Right lobe of liver (tissue), 6 donors: ENCODE measurements at regions not wholly inside any gene's neighbourhood (a gene's known extent, or its start where the extent isn't known, plus 50 kb on each side); places are given as distances from the start of the nearest gene placed in this dataset.

Experiments
- ATAC-seq, 4 donors: fragments of 200-7000 bp; cut with Tn5 transposase; one replicate each; pipeline ENCODE4 v1.9.1; 2020; ENCODE audit warnings: mild to moderate bottlenecking in 4 of 4, moderate library complexity in 4 of 4
- DNase-seq, 3 donors: peaks; one replicate each; pipeline ENCODE4 v3.0.0-alpha.2; 2020
- H3K27ac ChIP-seq, 3 donors: fragments of 200-600 bp; one replicate each; pipeline ENCODE4 v1.8.0; 2022
- H3K27me3 ChIP-seq, 2 donors: fragments of 200-600 bp; one replicate each; pipeline ENCODE4 v1.8.0; 2022
- H3K36me3 ChIP-seq, 4 donors: fragments of 200-600 bp; sonication (generic) in 1 of 4; one replicate each; pipeline versions ENCODE4 v1.5.1 to v1.8.0; 2017 to 2022; ENCODE audit warnings: control low read depth in 1 of 4
- H3K4me1 ChIP-seq, 4 donors: fragments of 200-600 bp; sonication (generic) in 1 of 4; one replicate each; pipeline versions ENCODE4 v1.5.1 to v1.8.0; 2017 to 2022; ENCODE audit warnings: control low read depth in 1 of 4
- H3K4me3 ChIP-seq, 3 donors: fragments of 200-600 bp; one replicate each; pipeline ENCODE4 v1.8.0; 2022
- H3K9me3 ChIP-seq, 4 donors: fragments of 200-600 bp; sonication (generic) in 1 of 4; one replicate each; pipeline versions ENCODE4 v1.5.1 to v1.8.0; 2017 to 2022; ENCODE audit warnings: control low read depth in 1 of 4
- POLR2A ChIP-seq: fragments of 450-650 bp; IDR thresholded peaks from one replicate; pipeline ENCODE4 v1.6.1; 2017; ENCODE audit warnings: antibody characterized with exemption, mild to moderate bottlenecking
- WGBS: methylation state at CpG from one replicate; pipeline ENCODE4 v1.1.6; 2018; ENCODE audit warnings: low coverage, low lambda C conversion rate; ENCODE audit not compliant: insufficient coverage; ENCODE audit errors: missing lambda C conversion rate; 5-methylcytosine and 5-hydroxymethylcytosine counted together
- intact Hi-C, 2 donors: fragments of 100-400 bp; cut with DNase I; formaldehyde crosslinking; loops; one replicate each; pipeline versions ENCODE4 v1.11.2 to v1.14.1; 2022
- TF ChIP-seq, protein P1 (sequence below), 4 donors: fragments of 200-600 bp in 3 of 4; fragments of 450-650 bp in 1 of 4; IDR thresholded peaks; one replicate each; pipeline versions ENCODE4 v1.5.1 to v1.8.0; 2016 to 2022; ENCODE audit warnings: antibody characterized with exemption in 4 of 4, mild to moderate bottlenecking in 2 of 4
- donor health status: DM: no; HTN: yes; CAD: no.
- donor health status: DM: no; HTN: no; CAD: no.
- donor health status: DM: no; HTN: no; CAD: no.
- donor health status: DM: no; HTN: yes; CAD: no.
- donor health status: DM: no; HTN: yes; CAD: no.

DNA sequence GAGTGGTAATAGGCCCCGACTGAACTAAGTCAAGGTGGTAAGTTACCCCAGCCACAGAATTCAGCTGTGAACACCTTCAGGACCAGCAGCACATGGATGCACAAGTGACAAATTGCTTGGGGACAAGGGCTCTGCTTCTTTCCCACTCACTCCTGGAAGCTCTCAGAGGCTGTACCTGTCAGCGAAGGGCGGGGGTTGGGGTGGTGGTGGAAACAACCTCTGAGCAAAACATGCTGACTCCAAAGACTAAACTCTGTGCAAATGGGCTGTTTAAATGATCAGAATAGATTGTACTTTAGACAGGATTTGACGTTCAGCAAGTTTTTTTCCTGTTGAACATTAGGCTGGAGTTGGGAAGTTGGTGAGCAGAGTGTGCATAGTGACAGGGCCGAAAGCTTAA lies 544.5 kb upstream of the ZNF608 start:
- no peaks in the 10 kb centered on the region for H3K9me3 ChIP-seq
- peak; percentile 38 to 76 (median 74) for DNase-seq
- intact Hi-C loops: no loop called here
- WGBS: 40% methylated on average over 3 of the region's 5 CpGs
- peak overlapping the region in 2 of 3 donors; percentile 53 to 64 for H3K27ac ChIP-seq
- TF ChIP-seq, protein P1, sequence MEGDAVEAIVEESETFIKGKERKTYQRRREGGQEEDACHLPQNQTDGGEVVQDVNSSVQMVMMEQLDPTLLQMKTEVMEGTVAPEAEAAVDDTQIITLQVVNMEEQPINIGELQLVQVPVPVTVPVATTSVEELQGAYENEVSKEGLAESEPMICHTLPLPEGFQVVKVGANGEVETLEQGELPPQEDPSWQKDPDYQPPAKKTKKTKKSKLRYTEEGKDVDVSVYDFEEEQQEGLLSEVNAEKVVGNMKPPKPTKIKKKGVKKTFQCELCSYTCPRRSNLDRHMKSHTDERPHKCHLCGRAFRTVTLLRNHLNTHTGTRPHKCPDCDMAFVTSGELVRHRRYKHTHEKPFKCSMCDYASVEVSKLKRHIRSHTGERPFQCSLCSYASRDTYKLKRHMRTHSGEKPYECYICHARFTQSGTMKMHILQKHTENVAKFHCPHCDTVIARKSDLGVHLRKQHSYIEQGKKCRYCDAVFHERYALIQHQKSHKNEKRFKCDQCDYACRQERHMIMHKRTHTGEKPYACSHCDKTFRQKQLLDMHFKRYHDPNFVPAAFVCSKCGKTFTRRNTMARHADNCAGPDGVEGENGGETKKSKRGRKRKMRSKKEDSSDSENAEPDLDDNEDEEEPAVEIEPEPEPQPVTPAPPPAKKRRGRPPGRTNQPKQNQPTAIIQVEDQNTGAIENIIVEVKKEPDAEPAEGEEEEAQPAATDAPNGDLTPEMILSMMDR (IDR thresholded peaks at IDR 0.05): no peak
- no peak for TF ChIP-seq POLR2A
- no peak overlapping the region for H3K4me3 ChIP-seq
- H3K36me3 ChIP-seq: no peaks in the 10 kb centered on the region
- H3K4me1 ChIP-seq: peaks cover 0 to 22% (median 7%) of the 10 kb centered on the region in 4 donors
- no peaks in the 10 kb centered on the region for H3K27me3 ChIP-seq
- ATAC-seq: peak; percentile 77 to 87 (median 84)

DNA sequence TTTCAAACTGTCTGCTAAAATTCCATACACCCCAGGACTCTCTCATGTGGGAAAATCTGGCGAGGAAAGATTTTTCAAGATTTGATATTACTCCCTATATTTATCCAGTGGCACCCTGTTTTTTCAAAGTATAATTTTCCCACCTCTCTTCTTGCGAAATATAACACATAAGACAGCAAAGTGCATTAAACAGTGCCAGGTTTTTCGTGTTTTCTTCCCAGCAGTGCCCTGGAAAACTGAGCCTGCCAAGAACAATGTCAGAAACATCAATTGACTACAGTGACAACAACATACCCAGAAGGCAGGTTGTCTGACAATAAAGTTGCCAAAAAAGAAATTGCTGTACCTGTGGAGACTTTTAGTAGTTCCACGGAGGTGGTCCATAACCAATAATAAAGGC lies 545.0 kb upstream of the ZNF608 start:
- no peaks in the 10 kb centered on the region for H3K27me3 ChIP-seq
- H3K9me3 ChIP-seq: no peaks in the 10 kb centered on the region
- intact Hi-C loops: no loop called here
- 38% methylated on average over 4 of the region's 4 CpGs for WGBS
- TF ChIP-seq POLR2A: no peak
- TF ChIP-seq, protein P1 (IDR thresholded peaks at IDR 0.05): no peak
- no peaks in the 10 kb centered on the region for H3K36me3 ChIP-seq
- H3K4me3 ChIP-seq: no peak overlapping the region
- H3K4me1 ChIP-seq: peaks cover 0 to 22% (median 7%) of the 10 kb centered on the region in 4 donors
- DNase-seq (no peak), ATAC-seq (peak; percentile 81 to 84 (median 81))
- peak overlapping the region in 2 of 3 donors; percentile 53 to 64 for H3K27ac ChIP-seq

DNA sequence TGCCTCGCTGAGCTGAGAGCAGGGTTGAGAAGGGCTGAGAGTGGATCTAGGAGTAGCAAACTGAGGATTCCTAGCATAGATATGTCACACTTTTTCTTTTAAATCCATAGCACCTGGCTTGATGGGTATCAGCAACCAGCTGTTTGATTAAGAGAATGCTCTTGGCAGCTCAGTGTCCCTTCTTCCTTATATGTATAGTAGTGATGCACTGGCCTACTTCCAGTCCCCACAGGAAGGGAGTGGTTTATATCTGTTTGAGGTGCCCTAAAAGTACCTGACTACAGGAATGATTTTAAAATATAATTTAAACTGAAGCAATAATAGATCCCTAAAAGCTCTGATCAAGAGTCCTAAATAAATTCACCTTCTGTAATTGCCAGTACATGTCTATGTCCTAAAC lies 546.8 kb upstream of the ZNF608 start:
- Histone ChIP-seq H3K4me1 (peaks cover 0 to 22% (median 7%) of the 10 kb centered on the region in 4 donors), H3K9me3 (no peaks in the 10 kb centered on the region), H3K4me3 (no peak overlapping the region), H3K27me3 (no peaks in the 10 kb centered on the region), H3K36me3 (no peaks in the 10 kb centered on the region), H3K27ac (no peak overlapping the region)
- no peak for DNase-seq
- TF ChIP-seq, protein P1 (IDR thresholded peaks at IDR 0.05): no peak
- TF ChIP-seq POLR2A: no peak
- no peak for ATAC-seq
- intact Hi-C loops: no loop called here
- no CpG with 5 or more reads among the region's 1 CpG for WGBS

DNA sequence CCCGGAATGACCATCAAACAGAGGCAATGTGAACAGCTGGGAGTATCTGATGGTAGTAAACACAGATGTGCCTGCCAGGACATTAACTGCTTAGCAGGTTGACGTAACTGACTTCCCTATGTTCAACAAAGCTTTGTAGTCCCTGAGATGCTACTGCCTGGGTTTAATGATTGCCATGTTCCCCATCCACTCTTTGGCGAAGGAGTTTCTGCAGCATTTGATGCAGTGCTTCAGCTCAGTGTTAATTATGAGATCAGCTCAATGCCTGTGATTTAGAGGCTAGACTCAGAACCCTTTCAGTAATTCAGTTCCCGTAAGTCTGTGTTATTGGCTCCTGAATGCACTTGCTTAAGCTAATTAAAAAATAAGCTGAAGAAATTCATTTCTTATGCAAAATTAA lies 547.3 kb upstream of the ZNF608 start:
- ATAC-seq (no peak), DNase-seq (no peak)
- no peak overlapping the region for H3K4me3 ChIP-seq
- no peaks in the 10 kb centered on the region for H3K27me3 ChIP-seq
- intact Hi-C loops: no loop called here
- H3K36me3 ChIP-seq: no peaks in the 10 kb centered on the region
- H3K4me1 ChIP-seq: peaks cover 0 to 22% (median 7%) of the 10 kb centered on the region in 4 donors
- WGBS: 100% methylated on average over 3 of the region's 4 CpGs
- no peaks in the 10 kb centered on the region for H3K9me3 ChIP-seq
- no peak overlapping the region for H3K27ac ChIP-seq
- TF ChIP-seq, protein P1 (IDR thresholded peaks at IDR 0.05): no peak
- TF ChIP-seq POLR2A: no peak

DNA sequence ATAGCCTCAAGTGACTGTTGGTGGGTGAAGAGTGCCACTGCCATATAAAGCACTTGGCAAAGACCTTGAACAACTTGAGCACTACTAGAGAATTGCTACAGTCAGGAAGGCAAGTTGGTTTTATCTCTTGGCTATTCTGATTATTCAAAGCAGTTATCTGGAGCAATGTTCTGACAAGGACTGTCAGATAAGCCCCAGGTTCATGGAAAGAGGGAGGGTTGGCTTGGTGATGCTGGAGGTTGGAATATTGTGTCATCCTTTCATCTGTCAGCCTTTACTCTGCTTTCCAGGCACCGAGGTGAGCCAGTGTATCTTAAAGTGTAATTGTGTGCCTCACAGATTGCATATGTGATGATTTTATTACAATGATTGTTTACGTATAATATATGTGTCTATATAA lies 548.4 kb upstream of the ZNF608 start:
- no peak overlapping the region for H3K4me3 ChIP-seq
- no peaks in the 10 kb centered on the region for H3K27me3 ChIP-seq
- intact Hi-C loops: no loop called here
- 51% methylated on average over 2 of the region's 2 CpGs for WGBS
- no peak overlapping the region for H3K27ac ChIP-seq
- H3K36me3 ChIP-seq: no peaks in the 10 kb centered on the region
- H3K4me1 ChIP-seq: peaks cover 0 to 17% (median 5%) of the 10 kb centered on the region in 4 donors
- DNase-seq (no peak), ATAC-seq (no peak)
- no peaks in the 10 kb centered on the region for H3K9me3 ChIP-seq
- no peak for TF ChIP-seq POLR2A
- TF ChIP-seq, protein P1 (IDR thresholded peaks at IDR 0.05): no peak
